Type B pancreatic cell (in vitro differentiated cells): ENCODE measurements at regions not wholly inside any gene's neighbourhood (a gene's known extent, or its start where the extent isn't known, plus 50 kb on each side); places are given as distances from the start of the nearest gene placed in this dataset.
A peak's percentile ranks its signal among the peaks of the same experiment; 100 is the strongest.

Experiments
- DNase-seq: peaks from one replicate; pipeline ENCODE4 v3.0.0; 2021; ENCODE audit warnings: mixed read lengths; ENCODE audit not compliant: unreplicated experiment; ENCODE audit errors: extremely low spot score
- H3K27ac Mint-ChIP-seq: 2 replicates; pipeline ENCODE4 v1.8.0; 2021; ENCODE audit warnings: mild to moderate bottlenecking, mixed read lengths
- H3K27me3 Mint-ChIP-seq: 2 replicates; pipeline ENCODE4 v1.8.0; 2021; ENCODE audit warnings: mixed read lengths
- H3K36me3 Mint-ChIP-seq: 2 replicates; pipeline ENCODE4 v1.8.0; 2021; ENCODE audit warnings: mixed read lengths
- H3K4me1 Mint-ChIP-seq: one replicate; pipeline ENCODE4 v1.8.0; 2021; ENCODE audit warnings: mixed read lengths; ENCODE audit not compliant: unreplicated experiment
- H3K4me3 Mint-ChIP-seq: 2 replicates; pipeline ENCODE4 v1.8.0; 2021; ENCODE audit warnings: mild to moderate bottlenecking, mixed read lengths
- H3K9me3 Mint-ChIP-seq: 2 replicates; pipeline ENCODE4 v1.8.0; 2021; ENCODE audit warnings: mixed read lengths
- TF ChIP-seq, protein P1 (sequence below): fragments of 200-600 bp; sonication (generic); conservative IDR thresholded peaks from 2 replicates; pipeline ENCODE4 v1.5.0; 2021; ENCODE audit warnings: antibody characterized with exemption, mild to moderate bottlenecking

DNA sequence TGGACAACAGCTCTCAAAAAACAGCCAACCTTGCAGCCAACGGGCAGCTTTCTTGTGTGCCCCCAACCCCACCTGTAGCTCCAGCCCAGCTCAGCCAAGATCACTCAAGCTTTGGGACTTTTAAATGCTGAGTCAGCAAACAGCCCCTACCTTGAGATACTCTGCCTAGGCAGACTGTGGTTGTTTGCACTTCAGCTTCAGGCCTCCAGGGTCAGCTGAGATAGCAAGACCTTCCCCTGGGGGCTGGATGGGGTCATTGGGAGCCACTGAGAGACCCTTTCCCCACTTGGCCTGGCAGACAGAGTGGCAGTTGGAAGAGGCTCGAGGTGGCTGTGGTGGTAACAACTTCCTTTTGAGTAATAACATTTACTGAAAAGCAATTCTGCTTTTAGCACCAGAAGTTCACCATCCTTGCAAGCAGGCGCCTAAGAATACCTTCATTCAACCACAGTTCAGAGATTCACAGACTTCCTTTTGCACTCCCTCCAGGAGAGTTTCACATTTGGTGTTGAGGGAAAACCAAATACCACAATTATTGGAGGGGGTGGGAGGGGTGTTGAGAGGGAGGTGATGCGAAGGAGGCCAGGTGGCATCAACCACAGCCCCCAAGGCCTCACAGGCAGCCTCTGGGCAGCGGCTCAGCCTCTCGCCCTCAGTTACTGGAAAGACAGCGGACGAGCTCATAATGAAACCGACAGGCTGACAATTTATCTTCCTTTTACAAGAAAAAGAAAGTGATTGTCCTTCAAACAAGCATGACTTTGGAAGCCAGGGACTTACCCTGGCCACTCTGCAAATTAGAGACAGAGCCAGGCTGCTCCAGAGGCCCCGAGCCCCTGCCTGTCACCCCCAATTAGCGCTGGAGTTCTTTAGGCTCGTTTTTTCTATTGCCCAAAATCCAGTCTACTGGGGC, 148.1 kb downstream of the CEBPB start:
- Mint-ChIP-seq H3K27ac (peak overlapping the region; percentile 53), H3K4me3 (peak overlapping the region; percentile 25), H3K27me3 (no peaks in the 10 kb centered on the region), H3K36me3 (no peaks in the 10 kb centered on the region), H3K4me1 (peaks cover 54% of the 10 kb centered on the region), H3K9me3 (no peaks in the 10 kb centered on the region)
- no peak for DNase-seq
- TF ChIP-seq, protein P1, sequence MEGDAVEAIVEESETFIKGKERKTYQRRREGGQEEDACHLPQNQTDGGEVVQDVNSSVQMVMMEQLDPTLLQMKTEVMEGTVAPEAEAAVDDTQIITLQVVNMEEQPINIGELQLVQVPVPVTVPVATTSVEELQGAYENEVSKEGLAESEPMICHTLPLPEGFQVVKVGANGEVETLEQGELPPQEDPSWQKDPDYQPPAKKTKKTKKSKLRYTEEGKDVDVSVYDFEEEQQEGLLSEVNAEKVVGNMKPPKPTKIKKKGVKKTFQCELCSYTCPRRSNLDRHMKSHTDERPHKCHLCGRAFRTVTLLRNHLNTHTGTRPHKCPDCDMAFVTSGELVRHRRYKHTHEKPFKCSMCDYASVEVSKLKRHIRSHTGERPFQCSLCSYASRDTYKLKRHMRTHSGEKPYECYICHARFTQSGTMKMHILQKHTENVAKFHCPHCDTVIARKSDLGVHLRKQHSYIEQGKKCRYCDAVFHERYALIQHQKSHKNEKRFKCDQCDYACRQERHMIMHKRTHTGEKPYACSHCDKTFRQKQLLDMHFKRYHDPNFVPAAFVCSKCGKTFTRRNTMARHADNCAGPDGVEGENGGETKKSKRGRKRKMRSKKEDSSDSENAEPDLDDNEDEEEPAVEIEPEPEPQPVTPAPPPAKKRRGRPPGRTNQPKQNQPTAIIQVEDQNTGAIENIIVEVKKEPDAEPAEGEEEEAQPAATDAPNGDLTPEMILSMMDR, result peak; percentile 44

DNA sequence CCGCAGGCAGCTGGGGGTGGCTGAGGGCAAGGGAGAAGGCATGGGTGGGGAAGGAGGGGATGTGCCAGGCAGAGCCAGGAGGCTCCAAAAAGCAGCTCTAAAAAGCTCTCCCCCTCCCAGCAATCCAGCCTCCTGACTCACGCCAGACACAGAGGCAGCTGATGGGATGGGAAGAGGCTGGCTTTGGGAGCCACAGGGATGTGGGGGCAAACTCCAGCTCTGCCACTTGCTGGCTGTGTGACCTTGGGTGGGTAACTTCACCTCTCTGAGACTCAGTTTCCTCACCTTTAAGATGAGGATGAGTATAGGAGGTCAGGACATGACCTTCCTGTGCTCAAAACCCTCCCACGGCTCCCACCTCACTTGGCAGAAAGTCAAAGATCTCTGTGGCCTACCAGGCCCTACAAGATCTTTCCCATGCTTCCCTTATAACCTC, 148.9 kb downstream of the CEBPB start:
- TF ChIP-seq, protein P1, result no peak
- no peak overlapping the region for H3K4me3 Mint-ChIP-seq

DNA sequence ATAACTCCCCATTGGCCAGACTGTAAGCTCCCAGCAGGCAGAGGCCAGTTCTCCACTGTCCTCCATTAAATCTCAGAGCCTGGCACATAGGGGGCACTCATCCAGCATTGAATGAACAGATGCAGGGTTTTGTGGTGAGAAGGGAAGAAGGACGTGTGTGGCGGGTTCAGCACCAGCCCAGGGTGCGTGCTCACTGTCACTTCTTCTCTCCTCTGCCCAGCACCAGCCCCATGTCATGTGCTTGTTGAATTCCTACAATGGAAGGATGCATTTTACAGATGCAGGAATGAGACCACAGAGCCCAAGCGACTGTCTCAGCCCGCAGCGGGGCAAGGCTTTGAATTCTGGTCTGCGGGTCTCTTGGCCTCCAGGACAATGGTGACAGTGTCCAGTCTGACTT, 149.9 kb downstream of the CEBPB start:
- no peaks in the 10 kb centered on the region for H3K27me3 Mint-ChIP-seq
- no peak for DNase-seq
- no peaks in the 10 kb centered on the region for H3K9me3 Mint-ChIP-seq
- TF ChIP-seq, protein P1, result no peak
- peak overlapping the region; percentile 23 for H3K27ac Mint-ChIP-seq
- no peak overlapping the region for H3K4me3 Mint-ChIP-seq
- H3K4me1 Mint-ChIP-seq, result peaks cover 43% of the 10 kb centered on the region
- no peaks in the 10 kb centered on the region for H3K36me3 Mint-ChIP-seq

More for the DNA sequence above, 148.9 kb downstream of the CEBPB start:
- no peaks in the 10 kb centered on the region for H3K27me3 Mint-ChIP-seq
- H3K4me1 Mint-ChIP-seq, result peaks cover 47% of the 10 kb centered on the region
- H3K36me3 Mint-ChIP-seq, result no peaks in the 10 kb centered on the region
- H3K27ac Mint-ChIP-seq, result peak overlapping the region; percentile 53
- no peaks in the 10 kb centered on the region for H3K9me3 Mint-ChIP-seq
- no peak for DNase-seq

DNA sequence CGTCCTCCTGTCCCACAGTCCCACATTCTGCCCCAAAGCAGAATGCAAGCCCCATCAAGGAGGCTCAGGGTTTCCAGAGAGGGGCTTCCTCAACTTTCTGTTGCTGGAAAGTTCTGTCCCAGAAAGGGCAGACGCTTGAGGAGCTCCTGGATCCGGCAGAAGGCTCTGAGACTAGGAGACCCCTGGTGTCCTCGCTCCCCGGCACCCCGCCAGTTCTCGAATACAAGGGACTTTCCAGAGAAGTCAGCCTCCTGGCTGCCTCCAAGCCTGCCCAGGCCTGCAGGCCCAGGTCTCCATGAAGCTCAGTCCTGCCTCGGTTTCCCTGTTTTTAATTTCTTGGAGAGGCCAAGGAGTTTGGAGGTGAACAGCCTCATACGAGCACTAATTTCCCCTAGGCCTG, 150.4 kb downstream of the CEBPB start:
- TF ChIP-seq, protein P1, result no peak
- no peak overlapping the region for H3K4me3 Mint-ChIP-seq
- H3K27ac Mint-ChIP-seq, result no peak overlapping the region
- DNase-seq, result no peak
- no peaks in the 10 kb centered on the region for H3K27me3 Mint-ChIP-seq
- H3K36me3 Mint-ChIP-seq, result no peaks in the 10 kb centered on the region
- no peaks in the 10 kb centered on the region for H3K9me3 Mint-ChIP-seq
- H3K4me1 Mint-ChIP-seq, result peaks cover 42% of the 10 kb centered on the region

DNA sequence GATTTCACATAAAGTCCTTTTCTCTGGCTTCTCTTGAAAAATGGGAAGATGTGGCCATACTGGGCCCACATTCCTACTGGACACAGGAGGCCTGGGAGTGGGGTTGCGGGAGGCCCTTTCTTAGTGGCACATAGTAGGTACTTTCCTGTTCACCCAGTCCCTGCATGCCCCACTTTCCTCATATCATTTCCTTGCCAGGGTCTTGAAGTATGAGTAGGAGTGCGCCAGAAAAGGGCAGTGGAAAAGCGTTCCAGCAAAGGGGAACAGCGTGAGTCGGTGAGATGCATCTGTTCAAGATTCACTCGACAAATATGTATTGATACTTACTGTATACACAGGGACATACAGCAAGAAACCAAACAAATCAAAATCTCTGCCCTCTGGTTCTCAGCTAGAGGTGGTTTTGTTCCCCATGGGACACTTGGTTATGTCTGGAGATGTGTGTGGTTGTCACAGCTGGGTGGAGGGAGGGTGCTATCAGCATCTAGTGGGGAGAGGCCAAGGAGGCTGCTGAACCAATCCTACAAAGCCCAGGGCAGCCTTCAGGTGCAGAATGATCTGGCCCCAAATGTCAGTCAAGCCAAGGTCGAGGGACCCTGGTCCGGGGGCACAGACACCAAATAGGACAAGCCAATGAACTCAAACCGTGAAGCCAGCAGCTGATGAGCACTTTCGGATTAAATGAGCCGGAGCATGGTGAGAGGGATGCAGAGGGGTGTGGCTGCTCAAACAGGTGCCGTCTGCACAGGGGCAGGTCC, 151.4 kb downstream of the CEBPB start:
- no peaks in the 10 kb centered on the region for H3K36me3 Mint-ChIP-seq
- no peak overlapping the region for H3K27ac Mint-ChIP-seq
- peaks cover 40% of the 10 kb centered on the region for H3K4me1 Mint-ChIP-seq
- no peaks in the 10 kb centered on the region for H3K9me3 Mint-ChIP-seq
- no peak for DNase-seq
- no peak overlapping the region for H3K4me3 Mint-ChIP-seq
- no peaks in the 10 kb centered on the region for H3K27me3 Mint-ChIP-seq
- TF ChIP-seq, protein P1, result no peak
